ENCODE measurements at regions not wholly inside any gene's neighbourhood (a gene's known extent, or its start where the extent isn't known, plus 50 kb on each side); places are given as distances from the start of the nearest gene placed in this dataset.
"Not testable (repeated sequence)": the region's sequence is repeated elsewhere in the genome, so short reads cannot be mapped to it uniquely, and the experiment has no call there.

DNA sequence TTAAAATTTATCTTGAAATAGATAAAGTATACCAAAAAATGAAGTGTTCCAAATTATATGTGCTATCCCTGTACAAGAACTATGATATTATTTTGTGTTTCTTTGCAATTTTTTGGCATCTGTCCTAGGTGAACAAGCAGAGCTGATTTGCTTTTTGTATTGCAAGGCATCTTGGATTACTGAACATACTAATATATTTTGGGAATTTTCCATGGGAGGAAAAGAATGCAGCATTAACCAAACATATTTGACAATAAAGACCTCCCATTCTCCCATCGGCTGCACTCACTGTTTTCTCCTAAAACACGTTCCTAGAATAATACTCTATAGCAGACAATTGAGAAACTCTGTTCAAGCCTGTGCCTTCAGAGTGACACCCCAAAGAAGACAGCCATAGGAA lies 265.1 kb upstream of the ALCAM start:
- no peak for DNase-seq

DNA sequence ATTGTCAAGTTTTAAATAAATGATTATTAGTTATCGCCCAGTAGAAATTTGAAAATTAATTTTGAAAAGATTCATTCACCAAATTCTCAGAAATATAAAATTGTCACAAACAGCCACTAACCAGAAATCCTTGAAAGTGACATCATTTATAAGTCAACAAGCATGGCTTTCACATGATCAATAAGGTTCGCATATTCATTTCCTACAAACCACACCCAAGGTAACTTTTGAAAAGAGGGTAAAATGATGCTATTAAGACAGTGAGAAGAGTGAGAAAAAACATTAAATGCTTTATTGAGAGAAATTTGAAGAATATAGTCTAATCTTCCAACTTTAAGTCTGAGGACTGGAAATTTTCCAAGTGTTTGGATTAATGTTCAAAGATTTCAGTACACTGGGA lies 263.6 kb upstream of the ALCAM start:
- DNase-seq = no peak

DNA sequence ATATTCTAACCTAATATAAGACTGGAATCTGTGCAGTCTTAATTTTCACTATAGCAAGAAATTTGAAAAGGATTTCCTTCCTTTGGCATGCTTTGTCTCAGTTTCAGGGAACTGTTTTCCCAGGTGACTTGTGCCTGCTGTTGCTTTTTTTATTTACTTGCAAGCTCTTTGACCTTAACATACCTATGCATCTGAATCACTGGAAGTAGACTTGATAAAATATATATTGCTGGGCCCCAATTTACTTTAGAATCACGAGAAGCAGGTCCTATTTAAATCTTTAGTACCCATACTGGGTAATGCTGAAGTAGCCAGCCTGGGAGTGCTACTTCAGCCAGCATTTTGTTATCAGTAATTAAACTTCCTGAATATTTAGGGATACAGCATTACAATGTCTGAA lies 257.9 kb upstream of the ALCAM start:
- no peak for DNase-seq

DNA sequence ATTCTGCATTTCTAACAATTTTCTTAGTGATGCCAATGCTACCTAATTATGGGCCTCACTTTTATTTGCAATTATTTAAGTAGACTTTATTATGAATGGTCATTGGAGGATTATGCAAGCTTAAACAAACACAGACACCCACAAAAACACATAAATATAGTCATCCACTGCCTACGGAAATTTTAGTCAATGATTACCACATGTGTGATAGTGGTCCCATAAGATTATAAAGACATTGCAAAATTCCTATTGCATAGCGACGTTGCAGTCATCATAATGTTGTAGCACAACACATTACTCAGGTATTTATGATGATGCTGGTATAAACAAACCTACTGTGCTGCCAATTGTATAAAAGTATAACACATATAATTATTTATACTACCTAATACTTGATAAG lies 247.8 kb upstream of the ALCAM start:
- DNase-seq = no peak

DNA sequence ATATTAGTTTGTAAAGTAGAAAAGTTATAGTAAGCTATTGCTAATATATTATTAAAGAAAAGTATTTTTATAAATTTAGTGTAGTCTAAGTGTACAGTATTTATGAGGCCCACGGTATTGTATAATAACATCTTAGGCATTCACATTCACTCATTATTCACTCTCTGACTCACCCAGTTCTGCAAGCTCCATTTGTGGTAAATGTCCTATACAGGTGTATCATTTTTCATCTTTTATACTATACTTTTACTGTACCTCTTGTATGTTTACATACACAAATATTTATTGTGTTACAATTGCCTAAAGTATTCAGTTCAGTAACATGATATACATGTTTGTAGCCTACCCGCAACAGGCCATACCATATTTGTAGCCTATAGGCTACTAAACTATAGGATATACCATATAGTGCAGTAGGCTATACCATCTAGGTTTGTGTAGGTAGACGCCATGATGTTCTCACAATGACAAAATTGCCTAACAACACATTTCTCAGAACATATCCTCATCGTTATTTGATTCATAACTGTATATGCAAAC lies 246.8 kb upstream of the ALCAM start:
- DNase-seq = no peak

DNA sequence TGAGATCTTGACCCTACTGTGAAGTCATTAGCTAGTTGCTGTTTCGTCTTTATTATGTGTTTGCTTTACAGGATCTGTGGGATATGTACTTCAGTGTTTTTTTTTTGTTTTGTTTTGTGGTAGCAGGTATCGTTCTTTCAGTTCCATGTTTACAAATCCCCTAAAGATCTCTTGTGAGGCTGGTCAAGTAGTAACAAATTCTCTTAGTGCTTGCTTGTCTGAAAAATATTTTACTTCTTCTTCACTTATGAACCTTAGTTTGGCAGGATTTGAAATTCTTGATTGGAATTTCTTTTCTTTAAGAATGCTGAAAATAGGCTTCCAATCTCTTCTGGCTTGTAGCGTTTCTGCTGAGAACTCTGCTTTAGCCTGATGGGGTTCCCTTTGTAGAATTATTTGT lies 235.8 kb upstream of the ALCAM start:
- DNase-seq = no peak

DNA sequence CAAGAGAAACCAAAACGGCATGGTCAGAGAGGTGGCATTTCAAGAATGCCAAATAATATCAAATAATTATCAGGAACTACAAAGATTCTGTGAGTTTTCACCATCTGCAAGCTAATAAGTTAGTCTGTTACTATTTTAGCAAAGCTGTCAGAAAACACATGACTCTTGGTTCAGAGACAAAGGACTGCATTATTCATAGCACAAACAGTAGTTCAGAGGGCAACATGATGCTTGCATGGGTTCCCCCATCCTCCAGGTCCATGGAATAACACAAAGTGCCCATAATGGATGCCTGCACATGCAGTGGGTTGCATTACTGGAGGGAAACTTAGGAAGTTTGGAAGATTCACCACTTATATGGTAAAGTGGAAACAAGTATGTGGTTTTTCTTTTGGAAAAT lies 228.8 kb upstream of the ALCAM start:
- DNase-seq = no peak

DNA sequence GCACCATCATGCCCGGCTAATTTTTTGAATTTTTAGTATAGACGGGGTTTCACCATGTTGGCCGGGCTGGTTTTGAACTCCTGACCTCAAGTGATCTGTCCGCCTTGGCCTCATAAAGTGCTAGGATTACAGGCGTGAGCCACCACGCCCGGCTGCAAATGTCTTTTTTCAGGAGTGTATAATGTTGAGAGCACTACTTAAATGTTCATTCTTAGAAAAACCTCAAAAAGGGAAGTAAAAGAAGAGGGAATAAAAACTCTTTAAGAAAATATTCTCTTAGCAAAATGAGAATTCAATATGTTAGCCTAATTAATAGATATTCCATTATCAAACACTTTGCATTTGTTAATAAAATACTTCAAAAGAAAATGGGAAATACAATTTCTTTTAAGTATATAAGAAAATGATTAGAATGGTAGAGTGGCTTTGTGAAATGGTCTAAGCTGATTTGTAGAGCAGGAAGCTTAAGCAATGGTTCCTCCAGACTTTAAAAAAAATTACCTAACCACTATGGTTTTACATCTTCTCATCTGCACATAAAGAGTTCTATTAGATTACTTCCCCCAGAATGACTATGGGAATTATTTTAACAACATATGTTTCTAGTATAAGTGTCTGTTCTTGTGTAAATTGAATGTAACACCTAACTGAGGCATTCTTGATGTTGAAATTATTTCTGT lies 226.7 kb upstream of the ALCAM start:
- no peak for DNase-seq

DNA sequence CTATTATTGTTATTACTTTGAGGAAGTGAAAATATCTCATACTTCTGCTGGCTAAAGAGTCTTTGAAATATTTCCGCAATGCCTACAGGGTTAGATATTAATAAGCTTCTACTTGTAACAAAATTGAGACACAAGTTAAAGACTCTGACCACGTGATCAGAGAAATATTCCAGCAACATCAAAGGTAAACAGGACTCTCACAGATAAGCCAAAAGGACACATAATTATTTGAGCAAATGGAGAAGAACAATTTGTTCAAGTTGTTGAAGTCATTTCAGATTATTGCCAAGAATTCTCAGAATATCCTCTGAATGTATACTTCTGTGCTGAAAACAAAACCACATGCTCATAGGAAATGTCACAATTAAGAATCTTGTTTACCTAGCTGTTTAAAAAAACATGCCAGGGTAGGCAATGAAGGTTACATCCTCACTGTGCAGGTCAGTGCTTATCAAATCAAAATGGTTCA lies 225.8 kb upstream of the ALCAM start:
- no peak for DNase-seq

DNA sequence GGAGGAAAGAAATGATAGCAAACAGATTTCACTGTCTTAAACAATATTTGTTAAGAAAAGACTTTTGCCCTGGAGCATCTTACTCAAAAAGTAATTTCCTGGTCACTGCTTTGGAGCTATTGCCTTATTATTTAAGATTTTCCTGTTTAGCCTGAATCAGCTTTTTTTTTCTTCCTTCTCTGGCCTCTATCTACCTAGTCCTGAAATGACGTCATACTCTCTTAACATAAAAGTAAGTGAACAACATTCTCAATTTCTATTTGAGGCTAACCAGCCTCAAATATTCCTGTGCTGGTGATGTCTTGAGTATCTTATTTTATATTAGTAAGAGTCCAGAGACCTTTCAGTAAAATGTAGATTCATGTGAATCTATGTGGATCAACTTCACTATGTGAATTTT lies 221.9 kb upstream of the ALCAM start:
- no peak for DNase-seq

DNA sequence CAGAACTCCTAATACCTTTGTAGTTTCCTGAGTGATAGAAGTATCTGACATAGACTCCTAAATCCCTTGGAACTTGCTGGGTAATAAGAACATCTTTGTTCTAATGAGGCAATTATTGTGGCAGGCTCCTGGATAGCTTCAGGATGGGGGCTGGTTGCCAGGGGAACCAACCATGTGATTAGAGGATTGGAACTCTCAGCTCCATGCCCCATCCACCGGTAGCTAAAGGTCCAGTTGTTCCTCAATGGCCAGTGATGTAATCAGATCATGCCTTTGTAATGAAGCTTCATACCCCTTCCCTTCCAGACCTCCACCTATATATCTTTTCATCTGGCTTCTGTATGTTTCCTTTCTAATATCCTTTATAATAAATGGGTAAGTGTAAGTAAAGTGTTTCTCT lies 221.2 kb upstream of the ALCAM start:
- no peak for DNase-seq

DNA sequence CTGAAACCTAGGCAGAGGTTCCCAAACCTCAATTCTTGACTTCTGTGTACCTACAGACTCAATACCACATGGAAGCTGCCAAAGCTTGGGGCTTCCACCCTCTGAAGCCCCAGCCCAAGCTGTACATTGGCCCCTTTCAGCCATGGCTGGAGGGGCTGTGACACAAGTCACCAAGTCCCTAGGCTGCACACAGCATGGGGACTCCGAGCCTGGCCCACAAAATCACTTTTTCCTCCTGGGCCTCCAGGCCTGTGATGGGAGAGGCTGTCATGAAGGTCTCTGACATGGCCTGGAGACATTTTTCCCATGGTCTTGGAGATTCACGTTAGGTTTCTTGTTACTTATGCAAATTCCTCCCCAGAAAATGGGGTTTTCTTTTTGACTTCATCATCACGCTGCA lies 217.5 kb upstream of the ALCAM start:
- not testable (repeated sequence) for DNase-seq

DNA sequence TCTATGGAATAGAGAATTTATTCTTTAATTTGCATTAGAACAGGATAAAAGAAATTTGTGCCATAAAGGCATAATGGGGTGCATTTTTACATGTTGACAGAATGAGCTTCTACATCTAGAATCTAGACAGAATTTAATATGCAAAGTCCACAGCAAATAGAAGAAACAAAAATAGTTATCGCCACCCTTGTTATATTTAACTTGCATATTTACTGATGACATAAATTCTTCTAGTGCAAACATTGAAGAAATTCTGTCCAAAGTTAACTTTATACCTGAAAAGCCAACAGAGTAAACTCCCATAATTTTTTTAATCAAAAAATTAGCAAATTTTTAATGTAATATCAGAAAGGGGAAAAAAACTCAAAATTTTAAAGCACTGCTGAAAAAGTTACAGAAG lies 213.7 kb upstream of the ALCAM start:
- DNase-seq = no peak

DNA sequence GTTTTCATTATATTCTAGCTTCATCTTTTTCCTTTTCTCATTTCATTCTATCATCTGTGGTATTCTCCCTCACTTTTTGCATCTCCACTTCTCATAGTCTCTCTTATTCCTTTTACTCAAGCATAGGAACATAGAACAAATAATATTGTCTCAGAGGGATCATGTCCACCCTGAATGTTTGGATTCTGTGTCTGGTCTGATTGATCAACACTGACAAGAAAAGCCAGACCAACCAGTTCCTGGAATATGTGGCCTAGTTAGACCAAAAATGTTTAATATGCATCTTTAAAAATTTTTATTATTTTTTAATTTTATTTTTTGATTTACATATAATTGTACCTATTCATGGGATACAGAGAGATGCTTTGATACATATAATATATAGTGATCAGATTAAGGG lies 212.0 kb upstream of the ALCAM start:
- no peak for DNase-seq

DNA sequence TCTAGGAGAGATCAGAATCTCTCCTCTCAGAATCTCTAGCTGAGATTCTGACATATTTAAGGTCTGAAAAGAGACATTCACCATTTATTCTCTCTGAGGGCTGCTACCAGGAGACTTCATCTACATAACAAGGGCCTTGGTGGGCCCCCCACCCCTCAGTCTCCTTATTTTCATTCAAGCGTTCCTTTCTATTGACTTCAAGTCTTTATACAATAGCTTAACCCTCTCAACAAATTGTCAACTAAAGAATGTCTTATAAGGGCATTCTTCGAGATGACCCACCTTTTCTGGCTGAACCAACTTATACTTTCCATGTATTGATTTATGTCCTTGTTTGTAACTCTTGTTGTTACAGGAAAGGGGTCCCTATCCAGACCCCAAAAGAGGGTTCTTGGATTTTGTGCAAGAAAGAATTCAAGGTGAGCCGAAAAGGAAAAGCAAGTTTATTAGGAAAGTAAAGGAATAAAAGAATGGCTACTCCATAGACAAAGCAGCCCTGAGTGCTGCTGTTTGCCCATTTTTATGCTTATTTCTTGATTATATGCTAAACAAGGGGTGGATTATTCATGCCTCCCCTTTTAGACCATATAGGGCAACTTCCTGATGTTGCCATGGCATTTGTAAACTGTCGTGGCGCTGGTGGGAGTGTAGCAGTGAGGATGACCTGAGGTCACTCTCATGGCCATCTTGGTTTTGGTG lies 209.5 kb upstream of the ALCAM start:
- DNase-seq = no peak

DNA sequence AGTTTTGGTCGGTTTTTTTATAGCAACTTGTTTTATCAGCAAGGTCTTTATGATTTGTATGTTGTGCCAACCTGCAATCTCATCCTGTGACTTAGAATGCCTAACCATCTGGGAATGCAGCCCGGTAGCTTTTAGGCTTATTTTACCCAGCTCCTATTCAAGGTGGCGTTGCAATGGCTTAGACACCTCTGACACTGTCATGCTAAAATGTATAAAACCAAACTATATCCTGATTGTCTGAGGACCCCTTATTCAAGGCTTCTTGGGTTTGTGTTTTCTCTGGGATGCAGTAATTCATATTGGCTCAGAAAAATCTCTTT lies 209.0 kb upstream of the ALCAM start:
- no peak for DNase-seq

DNA sequence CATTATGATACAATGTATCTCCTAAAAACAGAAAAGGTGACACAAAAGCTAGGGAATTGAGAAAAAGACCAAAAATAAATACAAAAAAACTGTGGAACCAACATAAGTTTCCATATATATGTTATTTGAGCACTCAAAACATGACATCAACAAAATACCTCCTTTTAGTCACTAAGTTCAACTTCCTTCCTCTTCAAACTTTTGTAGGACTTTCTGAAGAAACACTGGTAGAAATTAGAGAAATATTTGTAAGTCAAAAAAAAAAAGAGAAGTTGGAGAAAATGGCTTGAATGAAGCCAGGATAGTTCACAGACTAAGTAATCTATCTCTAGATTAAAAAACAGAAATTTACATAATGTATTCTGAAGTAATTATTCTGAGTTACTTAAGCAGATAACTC lies 208.4 kb upstream of the ALCAM start:
- DNase-seq = no peak

DNA sequence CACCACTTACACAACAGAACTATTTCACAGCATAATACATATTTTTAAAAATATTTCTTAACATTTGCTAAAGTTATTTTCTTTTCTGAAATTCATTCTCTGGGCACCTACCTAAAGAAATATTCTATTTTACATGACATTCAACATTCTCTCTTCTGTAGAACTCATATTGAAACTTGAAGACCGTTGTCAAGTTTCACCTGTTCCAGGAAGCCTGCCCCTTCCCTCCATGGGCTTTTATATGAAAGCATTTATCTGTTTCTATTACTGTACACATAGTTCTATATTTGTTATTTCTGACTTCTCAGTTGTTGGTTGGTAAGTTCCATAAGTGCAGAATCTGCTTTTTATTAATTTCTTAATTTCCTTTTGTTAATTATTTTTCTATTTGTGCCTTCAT lies 204.3 kb upstream of the ALCAM start:
- DNase-seq = no peak

DNA sequence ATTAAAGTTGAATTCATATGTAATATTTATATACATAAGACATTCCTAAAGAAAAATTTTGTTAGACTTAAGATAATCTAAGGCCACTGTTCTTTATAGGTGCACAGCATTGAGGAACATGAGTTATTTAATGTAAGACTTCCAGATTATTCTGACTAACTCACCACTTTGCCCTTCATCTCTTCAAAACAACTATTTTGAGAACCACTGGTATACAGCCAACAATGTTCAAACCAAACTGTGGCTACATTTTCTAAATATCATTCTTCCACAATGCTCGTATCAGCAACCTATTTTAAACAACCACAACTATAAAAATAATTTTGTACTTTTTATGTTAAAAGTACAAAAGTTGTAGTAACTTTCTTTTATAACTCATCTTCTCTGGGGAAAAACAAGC lies 199.8 kb upstream of the ALCAM start:
- no peak for DNase-seq

DNA sequence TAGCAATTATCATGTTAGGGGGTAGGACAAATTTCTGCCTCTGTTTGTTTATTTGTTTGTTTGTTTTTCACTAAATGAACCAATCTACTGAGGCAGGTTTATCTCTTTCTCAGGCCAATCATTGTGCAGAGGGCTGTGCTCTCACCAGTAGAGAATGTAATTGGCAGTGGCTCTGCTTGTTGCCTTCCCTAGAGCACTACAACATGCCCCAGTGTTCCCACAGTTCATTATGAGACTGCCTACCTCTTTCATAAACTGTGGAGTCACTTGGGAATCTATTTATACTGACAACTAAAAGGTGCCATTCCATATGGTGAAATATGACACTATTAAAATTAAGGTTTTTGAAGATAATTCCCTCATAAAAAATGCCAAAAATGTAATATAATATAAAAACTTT lies 196.3 kb upstream of the ALCAM start:
- no peak for DNase-seq

DNA sequence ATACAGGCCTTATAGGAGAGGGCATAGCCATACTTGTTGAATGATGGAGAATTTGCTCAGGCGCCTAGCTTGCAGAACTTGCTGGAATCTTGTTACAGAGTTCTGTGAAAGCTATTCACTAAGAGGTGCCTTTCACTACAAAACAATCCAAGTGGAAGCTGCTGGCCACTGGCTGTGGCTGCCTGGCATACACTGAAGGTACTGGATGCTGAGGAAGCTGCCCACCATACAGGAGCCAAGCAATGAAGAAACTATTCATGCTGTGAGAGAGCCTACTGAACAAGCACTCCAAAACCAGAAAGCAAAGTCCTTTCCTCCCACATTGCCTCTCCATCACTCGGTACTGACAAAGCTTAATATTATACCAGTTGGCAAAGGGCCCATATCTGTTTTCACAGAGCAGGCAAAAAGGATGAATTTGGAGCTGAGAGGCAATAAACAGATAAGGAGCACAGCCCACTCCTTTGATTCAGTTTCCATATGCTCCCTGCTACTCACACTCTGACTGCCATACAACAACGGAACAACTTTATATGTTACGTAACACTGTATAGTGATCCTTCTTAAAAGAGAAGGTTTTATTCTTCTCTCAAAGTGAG lies 192.6 kb upstream of the ALCAM start:
- DNase-seq = peak; percentile 68

DNA sequence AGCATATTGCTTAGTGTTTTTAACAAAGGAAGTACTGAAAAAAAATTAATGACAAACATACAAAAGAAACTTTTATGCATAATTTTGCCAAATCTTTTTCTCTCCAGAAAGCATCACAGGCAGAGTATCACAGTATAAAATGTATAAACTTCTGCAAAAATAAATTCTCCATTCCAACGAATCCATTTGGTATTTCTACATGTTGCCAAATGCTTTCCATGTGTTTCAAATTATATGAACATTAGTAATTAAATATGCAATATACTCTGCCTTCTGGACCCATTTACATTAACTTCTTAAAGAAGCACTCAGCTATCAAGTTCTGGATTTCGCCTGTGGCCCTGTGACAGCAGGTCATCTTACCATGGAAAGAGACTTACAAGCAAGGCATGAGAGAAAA lies 189.1 kb upstream of the ALCAM start:
- DNase-seq = no peak

DNA sequence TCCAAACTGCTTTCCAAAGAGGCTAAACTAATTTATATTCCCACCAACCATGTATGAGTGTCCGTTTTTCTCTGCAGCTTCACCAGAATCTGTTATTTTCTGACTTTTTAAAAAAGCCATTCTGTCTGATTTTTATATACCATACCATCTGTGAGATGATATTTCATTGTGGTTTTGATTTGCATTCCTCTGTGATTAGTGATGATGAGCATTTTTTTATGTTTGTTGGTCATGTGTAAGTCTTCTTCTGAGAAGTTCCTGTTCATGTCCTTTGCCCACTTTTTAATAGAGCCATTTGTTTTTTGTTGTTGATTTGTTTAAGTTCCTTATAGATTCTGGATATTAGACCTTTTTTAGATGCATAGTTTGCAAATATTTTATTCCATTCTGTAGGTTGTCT lies 179.4 kb upstream of the ALCAM start:
- DNase-seq = no peak

DNA sequence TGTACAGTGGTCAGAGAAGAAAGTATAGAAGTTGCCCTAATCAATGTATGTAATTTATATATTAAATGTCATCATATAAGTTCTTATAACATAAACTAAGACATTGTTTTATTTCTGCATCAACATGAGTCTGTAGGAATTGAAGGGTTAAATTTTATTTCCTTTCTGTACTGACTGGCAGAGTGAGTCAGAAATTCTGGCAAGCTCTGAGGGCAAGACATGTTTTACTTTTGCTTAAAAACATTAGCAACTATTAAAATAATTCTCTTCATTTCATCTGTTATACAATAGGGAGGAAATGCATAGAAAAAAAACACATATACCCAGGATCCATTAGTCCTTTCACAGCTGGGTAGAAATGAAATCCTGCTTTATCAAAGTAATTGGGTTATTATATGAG lies 171.4 kb upstream of the ALCAM start:
- DNase-seq = no peak

DNA sequence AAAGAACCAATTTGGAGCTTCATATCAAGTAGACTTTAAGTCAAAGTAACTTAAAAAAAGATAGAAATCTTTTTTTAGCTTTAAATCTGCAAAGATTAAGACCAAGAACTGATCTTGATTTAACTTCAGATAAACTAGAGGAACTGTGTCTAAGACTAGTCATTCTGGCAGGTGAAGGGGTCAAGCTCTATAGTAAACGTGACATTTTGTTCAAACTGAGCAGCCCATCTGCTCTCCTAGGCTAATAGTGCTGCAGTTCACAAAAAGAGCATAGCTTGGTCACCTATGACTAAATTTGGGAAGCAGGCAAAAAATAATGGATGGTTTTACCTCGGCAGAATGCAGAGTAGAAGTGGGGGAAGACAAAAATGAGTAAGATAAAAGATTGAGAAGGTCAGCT lies 168.8 kb upstream of the ALCAM start:
- DNase-seq = no peak
